ENCODE measurements at regions not wholly inside any gene's neighbourhood (a gene's known extent, or its start where the extent isn't known, plus 50 kb on each side); places are given as distances from the start of the nearest gene placed in this dataset.

DNA sequence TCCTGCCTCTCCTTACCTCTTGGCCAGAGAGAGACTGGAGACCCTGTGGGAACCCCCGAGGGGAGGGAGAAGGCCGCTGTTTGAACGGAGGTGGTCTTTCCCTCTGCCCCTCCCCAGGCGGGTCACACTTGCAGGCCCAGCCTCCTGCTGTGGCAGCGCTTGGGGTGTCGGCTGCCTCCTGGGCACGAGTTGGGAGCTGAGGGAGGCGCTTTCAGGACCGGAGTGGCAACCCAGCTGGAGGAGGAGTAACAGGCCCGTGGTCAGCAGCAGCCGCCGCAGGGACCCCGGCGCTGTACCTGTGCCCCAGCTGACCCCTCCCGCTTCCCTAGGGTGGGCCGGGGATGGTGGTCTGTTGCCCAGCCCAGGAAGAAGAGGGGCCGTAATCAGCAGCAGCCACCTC lies 278.3 kb downstream of the SEC14L1 start:
- DNase-seq (ENCODE audit: low read depth), result no peak

DNA sequence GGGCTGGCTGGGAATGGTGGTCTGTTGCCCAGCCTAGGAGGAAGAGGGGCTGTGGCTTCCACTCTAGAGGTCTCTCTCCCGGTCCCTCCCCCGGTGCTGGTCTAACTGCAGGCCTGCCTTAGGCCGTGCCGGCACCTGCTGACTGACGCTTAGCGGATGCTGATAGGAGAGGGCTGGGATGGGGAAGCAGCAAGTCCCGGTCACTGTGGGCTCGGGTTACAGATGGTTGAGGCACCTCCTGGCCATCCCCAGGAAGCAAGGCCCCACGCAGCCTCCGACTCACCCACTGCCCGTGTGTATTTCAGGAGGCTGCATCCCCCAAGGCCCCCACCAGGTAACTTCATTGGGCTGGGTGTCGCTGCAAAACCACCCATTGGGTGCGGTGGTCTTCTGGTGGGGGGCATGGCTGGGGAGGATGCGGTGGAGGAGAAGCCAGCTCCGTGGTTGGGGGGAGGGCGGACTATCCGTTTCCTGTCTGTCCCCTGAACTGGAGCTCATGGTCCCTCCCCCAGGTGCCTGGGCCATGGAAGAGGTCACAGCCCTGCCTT lies 278.9 kb downstream of the SEC14L1 start:
- no peak for DNase-seq (ENCODE audit: low read depth)

DNA sequence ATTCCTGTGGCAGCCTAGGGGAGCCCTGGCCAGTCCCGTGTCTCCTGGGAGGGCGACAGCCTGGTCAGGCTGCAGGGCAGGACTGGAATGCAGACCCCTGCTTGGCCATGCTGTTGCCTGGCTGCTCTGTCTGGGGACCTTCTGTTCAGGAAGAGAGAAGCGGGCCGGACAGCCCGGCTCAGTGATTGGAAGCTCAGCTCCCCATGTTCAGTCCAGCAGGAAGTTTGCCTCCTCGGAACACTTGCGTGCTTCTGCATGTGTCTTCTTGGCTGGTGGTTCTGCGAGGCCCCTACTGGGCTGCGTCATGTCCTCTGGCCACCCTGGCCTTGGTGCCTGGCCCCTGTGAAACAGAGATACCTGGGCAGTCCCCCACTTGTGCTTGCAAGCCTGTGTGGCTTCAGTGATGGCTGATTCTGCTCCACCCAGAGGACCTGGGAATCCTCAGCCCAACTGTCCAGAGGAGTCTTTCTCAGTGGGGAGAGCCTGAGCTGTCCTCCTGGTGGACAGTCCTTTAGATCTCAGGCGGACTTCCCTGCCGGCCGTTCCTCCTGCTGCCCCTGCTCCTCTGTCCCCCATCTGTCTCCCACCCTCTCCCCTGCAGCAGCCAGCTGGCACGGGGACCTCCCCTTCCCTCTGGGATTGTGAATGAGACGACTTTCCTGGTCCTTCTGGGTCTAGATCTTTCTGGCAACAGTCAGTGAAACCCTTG lies 279.5 kb downstream of the SEC14L1 start:
- no peak for DNase-seq (ENCODE audit: low read depth)

DNA sequence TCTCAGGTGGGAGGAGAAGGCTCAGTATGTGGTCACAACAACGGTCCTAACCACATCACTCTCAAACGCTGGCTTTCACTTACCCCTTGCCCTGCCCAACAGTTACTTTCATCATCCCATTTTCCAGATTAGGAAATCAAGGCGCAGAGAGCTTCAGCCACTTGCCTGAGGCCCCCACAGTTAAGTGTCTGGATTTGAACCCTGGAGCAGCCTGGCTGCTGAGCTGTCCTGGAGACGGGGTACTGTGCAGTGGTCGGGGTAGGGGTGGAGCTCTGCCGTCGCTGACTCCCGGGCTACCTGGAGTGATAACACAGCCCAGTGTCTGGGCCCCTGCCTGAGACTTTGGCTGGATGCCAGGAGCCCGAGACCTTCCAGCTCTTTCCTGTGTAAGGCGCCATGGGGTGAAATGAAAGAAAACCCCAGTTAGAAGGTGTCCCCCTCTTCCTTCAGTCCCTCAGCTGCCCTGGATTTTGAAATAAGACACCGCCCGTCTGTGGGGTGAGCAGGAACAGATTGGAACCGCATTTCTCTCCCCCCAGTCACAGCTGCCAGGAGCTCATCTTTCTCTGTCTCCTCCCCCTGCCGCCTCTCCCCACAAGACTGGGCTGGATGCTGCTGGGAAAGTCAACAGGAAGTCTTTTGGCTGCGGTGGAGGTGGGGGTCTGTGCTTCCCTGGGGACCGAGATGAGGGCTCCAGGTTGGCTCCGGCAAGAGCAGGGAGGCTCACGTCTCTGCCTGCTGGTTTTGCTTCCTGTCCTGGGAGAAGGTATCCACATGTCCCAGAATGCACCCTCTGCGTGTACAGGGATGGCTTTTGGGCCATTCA lies 280.2 kb downstream of the SEC14L1 start:
- no peak for DNase-seq (ENCODE audit: low read depth)

DNA sequence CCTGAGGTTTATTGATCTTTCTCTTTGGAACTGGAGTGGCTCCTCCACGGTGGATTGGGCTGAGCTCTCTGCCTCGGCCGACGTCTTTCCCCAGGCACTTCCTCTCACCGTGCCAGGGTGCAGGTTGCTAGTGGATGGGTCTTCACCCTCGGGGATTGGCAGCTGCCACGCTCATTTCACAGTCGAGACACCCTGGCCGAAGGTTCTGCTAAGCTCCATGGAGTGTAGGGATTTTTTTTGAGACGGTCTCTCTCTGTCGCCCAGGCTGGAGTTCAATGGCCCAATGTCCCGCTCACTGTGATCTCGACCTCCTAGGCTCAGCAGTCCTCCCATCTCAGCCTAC lies 280.8 kb downstream of the SEC14L1 start:
- DNase-seq (ENCODE audit: low read depth), result no peak

DNA sequence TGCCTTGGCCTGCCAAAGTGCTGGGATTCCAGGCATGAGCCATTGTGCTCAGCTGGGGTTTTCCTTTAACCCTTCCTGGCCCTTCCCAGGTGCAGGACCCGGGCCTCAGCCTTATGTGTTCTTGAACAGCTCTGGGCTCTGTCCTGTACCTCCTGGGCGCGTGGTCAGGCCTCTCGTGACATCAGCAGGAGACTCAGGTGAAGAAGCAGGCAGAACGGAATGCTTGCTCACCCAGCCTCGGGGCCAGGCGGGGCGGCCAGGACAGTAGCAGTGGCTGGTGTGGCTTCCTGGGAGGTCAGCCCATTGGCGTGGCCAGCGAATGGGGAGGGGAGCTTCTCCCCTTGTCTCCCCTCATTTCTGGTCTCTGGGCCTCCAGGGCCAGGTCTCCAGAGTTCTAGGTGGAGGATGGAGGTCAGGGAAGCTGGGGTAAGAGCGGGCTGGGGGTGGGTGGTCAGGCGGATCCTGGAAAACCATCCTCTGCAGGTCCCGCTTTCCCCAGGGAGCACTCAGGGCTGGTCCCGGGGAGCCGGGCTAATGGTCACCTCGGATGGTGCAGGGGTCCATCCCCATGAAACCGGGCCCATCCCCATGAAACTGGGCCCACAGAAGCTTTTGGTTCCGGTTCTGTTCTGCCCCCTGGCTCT lies 281.5 kb downstream of the SEC14L1 start:
- no peak for DNase-seq (ENCODE audit: low read depth)

DNA sequence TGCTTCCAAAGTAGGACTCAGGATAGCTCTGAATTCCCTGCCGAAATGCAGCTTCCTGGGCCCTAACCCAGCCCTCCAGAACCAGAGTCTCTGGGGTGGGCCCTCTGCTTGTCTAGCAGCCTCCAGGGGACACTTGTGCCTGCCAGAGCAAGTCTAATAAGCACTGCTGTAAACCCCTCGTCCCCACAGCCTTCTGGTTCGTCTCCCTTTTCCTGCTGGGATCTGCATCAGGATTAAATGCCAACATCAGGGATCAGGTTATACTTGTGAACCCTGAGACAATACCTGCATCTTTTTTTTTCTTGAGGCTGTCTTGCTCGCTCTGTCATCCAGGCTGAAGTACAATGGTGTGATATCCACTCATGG lies 282.0 kb downstream of the SEC14L1 start:
- DNase-seq (ENCODE audit: low read depth), result no peak

DNA sequence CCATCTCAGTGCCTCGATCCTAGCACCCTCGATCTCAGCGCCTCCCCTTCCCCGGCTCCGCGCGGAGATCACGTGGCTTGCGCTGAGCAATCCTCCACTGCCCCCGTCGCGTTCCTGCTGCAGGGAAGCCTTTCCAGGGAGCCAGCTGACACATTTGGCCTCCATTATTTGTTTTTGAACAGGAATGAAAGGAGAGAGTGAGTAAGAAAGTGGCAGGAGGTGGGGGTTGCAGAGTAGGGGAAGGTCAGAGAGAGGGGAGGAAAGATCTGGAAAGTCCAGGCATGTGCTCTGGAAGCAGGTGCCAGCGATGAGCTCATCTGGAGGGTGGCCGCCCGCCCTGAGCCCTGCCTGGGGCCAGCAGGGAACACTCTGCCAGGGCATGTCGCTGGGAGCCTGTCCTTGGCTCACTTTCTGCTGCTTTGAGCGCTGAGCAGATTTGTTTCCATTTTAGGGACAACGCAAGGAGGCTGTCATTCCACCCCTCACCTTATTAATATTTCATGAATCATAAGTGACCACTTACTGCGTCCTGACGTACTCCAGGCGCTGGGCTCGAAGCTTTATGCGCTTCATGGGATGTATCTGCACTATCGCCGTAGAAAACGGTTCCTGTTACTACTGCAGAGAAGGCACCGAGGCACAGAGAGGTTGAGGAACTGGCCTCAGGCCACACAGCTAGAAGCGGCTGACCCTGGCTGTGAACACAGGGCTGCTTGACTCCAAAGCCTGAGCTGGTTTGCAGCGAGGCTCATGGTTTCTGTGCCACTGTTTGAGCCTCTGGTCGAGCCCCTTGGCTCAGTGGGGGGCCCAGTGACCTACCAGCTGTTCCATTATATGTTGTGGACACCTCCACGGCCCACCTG lies 283.1 kb downstream of the SEC14L1 start:
- no peak for DNase-seq (ENCODE audit: low read depth)

DNA sequence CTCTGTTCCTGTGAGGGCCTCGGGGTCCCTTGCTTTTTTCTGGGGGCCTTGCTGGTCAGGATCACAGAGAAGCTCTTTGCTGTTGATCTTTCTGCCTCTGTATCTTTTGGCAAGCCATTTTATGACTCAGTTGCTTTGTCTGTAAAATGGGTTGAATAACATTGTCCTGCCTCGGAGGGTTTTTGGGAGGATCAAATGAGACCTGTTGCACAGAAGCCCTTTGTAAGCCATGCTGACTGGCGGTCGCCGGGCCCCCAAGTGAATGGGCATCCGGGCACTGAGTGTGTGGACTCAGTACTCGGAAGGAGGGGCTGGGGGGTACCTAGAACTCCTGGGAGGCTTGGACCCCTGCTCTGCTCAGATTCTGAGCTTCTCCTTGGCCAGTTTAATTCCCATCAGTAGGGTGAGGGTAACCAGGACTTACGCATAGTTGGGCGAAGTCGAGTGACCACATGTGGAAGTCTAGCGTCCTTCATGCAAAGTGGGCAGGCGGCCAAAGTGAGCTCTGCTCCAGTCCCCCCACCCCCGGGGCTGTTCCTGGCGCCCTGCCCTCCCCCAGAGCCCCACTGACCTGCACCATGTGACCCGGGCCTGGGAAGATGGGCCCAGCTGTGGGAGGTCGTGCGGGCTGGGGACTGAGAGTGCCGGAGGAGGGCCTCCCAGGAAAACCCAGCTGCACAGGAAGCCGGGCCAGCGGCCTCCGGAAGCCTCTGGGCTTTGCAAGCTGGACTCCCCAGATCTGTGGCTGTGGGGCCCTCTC lies 284.0 kb downstream of the SEC14L1 start:
- no peak for DNase-seq (ENCODE audit: low read depth)

DNA sequence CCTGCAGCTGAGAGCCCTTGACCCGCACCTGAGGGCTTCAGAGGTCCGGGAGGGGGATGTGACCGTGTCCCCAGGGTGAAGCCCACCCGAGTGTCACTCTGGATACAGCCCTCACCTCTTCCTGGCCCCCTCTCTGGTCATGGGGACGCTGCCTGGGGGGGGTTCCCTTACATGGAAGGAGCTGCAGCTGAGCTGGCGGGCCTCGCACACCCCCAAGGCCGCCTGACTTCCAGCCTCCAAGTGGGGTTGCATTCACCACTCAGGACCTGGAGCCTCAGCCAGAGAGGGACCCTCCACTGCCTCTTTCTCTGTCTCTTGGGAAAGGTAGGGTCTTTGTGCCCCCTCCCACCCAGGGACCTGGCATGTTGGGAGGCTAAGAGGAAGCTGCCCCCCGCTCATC lies 284.6 kb downstream of the SEC14L1 start:
- no peak for DNase-seq (ENCODE audit: low read depth)

DNA sequence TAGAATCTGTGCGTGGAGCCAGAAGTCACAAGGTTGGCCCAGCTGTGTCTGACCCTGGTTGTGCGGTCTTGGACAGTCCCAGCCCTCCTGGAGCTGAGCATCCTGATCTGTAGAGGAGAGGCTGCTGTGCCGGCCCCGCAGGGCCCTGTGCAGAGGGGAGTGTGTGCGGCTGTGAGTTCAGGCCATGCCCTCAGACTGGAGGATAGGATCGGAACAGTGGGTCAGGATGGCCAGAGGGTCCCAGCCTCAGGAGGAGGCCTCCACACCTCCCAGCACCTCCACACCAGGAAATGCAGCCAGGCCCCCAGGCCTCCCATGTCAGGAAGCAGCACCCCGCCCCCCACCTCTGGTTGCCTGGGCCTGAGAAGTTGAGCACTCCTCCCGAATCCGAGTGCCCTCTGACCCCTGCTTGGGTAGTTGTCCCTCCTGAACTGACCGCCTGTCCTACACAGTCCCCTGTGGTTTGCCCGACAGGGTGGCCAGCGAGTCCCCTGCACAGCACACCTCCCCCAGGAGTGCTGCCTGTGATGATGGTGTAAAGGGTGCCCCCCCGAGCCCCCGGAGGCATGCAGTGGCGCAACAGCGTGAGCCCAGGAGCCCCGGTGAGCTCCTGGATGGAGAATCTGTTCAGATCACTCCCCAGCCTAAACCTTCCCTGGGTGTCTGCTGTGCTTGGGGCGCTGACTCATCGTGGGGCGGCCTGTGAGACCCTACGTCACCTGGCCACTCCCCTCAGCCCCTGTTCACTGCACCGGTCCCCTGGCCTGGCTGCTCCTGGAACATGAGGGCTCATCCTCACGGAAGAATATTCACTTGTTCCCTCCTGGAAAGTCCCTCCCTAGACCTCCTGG lies 285.2 kb downstream of the SEC14L1 start:
- DNase-seq (ENCODE audit: low read depth), result no peak

DNA sequence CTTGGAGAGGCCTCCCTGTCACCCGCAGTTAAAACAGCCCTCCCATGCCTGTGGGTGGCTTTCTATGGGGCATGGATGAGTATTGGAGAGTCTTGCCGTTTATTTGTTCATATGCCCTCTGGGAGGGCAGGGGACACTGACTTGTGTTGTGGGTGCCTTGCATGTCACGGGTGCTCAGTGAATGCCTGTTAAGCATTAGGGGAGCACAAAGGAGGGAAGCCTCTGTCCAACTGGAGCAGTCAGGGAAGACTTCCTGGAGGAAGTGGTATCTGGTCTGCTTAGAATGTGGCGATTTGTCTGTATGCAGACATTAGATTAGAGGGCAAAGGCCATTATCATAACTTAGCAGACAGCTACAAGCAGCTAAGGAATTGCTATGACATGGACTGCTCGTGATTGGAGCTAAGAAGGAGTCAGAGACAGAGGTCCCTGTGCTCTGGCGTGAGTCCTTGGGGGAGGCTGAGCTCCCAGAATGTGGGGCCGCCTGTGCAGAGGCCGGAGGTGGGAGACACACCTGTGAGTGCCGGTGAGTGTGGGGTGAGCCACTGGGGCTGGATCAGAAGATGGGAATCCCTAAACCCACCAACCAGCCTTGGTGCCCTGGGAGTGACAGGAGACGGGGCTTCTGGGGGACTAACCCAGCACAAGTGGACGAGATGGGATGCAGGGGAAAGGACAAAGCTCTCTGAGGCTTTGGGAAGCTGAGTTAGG lies 286.1 kb downstream of the SEC14L1 start:
- no peak for DNase-seq (ENCODE audit: low read depth)

DNA sequence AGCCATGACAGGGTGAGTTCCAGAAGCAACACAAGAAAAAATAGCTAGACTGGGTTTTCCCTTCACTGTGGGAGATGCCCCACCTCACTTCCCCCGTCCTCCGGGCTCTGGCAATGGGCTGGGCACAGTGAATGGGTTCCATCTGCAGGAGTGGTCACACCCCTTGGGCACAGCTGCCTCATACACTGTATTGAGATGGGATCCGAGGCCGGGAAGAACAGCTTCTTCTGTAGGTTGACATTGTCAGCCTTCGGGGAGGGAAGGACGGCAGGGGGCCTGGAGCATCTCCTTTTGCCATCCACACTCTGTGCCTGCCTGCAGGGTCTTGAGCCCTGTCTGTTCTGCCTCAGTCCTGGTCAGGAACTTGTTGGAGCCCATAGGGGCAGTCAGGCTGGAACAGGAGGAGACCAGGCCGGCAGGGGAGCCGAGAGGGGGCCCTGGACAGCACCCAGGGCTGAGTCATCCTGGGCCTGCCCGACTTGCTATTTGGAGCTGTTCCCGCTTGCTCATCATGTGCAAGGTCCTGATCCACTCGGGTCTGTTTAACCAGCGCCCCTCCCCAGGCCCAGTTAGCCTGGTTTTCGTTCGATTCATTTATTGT lies 286.7 kb downstream of the SEC14L1 start:
- no peak for DNase-seq (ENCODE audit: low read depth)

DNA sequence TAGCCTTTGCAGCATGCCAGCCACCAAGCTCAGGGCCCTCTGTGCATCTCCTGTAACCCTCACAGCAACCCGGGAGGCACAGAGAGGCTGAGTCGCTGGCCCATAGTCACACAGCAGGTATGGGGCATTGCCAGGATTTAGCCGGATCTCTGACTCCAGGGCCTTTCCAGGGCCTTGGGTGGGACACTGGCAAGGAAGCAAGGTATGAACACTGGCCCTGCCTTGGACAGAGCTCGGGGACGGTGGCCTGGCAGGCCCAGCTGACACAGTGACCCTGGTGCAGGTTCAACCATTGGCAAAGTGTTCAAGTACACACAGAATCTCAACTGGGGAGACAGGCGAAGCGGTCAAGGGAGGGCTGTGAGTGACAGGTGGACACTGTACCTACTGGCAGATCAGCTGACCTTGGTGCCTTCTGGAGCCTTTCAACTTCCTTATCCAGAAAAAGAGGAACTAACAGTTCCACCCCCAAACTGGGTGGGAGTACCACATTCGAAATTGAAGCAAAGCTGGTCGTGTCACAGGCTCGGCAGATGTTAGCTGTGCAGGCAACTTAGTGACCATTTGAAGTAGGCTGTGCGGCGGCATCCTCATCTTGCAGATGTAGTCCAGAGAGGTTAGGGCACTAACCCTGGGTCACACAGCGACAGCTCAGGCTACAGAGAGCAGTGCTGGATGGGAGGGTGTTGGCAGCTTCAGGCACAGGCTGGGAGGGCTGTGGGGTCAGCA lies 287.4 kb downstream of the SEC14L1 start:
- DNase-seq (ENCODE audit: low read depth), result no peak

DNA sequence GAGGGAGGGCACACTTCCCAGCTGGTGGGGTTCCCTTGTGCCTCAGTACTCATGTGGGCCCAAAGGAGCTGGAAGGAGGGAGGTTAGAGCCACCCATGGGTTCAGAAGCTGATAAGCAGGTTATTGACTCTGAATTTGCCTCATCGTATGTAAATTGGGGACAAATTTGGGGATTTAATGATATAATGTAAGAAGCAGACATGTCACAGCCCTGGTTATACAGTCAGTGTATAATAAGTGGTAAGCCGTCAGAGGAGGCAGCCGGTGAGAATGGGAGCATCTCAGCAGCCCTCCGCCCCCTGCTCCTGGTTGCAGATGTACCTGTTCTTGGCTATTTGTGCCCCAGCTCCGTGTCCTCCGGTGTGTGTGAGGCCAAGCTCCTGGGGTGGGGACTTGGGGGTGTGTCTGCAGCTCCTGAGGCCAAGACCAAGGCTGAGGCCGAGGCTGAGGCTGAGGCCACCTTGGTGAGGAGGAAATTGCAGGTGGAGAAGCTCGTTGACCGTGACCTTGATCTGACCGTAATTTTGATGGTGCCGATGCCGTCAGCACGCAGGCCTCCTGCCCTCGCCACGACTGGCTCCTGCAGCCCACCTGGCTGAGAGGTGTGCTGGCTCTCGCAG lies 288.1 kb downstream of the SEC14L1 start:
- no peak for DNase-seq (ENCODE audit: low read depth)

DNA sequence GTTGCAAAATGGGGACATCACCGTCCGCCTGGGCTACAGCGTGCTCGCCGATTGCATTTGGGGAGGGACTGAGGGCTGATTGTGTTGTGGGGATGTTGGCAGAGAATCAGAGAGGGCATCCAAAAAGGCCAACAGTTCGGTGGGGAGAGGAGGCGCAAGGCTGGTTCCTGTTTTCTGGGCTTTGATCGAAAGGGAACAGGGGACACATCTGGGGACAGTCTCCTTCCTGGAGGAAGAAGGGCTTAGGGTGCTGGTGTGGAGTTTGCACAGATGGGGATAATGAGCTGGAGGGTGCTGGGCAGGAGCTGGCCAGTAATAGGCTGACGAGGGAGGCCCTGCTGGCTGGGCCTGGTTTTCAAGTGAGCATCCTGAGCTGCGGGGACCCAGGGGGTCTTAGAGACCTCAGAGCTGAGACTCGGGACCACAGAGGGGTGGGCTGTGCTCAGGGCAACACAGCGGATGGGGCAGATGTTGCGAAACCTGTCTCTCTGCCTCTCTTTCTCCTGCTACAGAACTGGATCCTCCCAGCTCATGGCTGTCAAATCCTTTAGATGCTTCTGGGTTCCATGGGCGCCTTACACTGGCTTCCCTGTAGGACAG lies 288.7 kb downstream of the SEC14L1 start:
- no peak for DNase-seq (ENCODE audit: low read depth)

DNA sequence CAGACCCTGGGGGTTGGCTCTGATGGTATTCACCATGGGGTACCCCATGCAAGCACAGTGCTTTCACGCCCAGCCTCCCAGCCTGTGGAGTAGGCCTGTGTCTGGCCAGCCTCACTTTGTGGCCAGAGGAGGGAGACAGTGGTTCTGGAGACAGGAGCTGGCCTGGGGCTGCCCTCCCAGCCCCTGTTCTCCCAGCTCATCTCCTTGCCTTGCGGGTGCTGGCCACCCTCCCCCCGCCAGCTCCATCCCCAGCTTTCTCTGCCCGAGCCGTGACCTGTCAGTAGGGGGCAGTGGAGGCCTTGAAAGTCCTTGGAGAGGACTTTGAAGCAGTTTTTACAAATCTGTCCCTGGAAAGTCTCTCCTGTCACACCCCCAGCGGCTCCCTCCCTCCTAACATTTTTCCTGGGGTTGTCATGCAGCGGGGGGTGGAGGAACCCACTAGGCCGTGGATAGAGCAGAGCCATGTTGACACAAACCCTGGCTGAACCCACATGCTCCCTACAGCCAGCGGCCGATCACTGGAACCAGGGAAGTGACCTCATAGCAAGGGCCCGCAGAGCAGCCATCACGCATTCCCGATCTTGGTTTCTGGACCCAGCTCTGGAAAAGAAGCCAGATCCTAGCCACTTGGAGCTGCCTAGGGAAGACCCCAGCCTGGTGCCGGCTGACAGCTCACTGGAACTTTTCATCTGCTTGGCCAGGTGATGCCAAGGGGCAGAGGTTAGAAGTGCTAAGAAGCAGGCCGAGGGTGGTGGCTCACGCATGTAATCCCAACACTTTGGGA lies 289.4 kb downstream of the SEC14L1 start:
- no peak for DNase-seq (ENCODE audit: low read depth)

Measured in stimulated activated CD8-positive, alpha-beta memory T cell treated with anti-CD3 and anti-CD28 coated beads, Interleukin-15, amount 100 ng/mL, for 24 hours (primary cell).